ENCODE measurements at regions not wholly inside any gene's neighbourhood (a gene's known extent, or its start where the extent isn't known, plus 50 kb on each side); places are given as distances from the start of the nearest gene placed in this dataset.

DNA sequence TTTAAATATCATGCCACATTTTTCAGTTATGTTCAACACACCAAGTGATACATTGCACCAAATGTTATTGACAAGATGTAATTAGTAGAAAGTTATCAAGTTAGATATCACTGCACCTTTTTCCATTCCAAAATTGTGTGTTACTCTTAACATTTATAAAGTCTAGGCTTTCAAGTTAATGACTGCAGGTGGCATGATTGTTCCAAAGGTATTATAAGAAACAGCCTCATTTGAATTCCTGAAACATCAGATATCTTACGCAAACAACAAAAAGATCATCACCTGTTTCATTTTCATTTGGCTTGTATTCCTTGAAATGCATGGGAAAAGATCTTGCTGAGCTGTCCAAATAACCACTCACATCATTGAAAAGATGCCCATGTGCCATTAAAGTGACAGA, 1528.2 kb upstream of the ZEB2 start:
- no peak for DNase-seq (ENCODE audit: low read depth in 2 of 2)

DNA sequence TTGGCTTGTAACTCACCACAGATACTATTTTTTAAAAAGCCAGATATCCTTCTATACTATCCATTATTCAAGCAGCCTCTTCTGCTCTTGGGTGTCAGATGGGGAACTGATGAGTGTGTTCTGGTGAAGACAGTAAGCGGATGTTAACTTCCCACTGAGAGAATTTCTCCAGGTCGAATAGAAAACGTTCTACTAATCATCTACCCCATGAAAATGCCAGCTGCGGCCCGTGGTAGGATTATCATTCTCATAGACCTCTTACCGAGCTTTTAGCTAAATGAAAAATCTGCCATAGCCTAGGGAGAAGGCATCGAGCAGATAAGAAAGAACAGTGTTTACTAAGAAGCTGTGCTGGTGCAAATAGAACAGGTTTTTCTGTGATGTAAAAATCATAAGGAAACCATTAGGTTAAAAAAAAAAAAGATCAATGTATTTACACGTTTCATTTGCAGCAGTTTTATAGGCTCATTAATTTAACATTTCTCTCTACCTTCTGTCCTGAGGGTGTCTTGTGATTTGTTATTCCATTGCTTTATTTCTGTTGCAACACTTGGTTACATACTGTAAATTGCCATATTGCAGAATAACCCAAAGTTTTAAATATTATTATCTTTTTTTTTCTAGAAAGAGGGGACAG, 1521.5 kb upstream of the ZEB2 start:
- DNase-seq (ENCODE audit: low read depth in 2 of 2) = no peak

DNA sequence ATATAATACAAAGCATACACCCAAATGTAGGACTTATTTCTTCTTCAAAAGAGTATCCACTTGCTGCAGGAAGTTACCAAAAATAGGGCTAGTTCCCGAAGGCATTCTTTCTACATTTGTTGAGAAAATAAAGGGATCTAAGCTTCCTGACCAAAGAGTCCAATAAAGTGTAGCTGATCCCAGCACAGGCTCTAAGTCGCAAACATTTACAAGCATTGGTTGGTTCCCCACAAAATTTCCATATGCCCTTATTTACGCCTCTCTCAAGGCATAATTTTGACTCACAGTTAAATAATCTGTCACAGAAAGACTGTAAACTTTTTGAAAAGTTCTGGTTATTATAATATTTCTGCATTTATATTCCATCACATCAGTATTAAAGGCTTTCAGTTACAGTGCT, 1520.1 kb upstream of the ZEB2 start:
- DNase-seq (ENCODE audit: low read depth in 2 of 2) = no peak

DNA sequence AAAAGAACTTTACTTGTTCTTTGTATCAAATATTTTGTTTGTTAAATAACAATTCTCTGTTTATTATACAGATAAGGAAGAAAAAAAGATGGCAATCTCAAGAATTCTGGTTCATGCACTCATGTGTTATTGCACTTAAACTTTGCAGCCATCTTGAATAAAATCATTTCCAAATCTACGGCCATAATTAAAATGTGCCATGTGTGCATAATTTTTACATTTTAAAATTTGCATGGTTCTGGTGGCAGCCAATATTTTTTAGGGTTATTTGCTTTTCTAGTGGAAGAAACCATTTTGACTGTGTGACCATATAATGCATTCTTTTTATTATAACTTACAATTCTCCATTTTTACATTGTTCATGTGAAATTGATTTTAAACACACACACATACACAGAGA, 1518.1 kb upstream of the ZEB2 start:
- no peak for DNase-seq (ENCODE audit: low read depth in 2 of 2)

DNA sequence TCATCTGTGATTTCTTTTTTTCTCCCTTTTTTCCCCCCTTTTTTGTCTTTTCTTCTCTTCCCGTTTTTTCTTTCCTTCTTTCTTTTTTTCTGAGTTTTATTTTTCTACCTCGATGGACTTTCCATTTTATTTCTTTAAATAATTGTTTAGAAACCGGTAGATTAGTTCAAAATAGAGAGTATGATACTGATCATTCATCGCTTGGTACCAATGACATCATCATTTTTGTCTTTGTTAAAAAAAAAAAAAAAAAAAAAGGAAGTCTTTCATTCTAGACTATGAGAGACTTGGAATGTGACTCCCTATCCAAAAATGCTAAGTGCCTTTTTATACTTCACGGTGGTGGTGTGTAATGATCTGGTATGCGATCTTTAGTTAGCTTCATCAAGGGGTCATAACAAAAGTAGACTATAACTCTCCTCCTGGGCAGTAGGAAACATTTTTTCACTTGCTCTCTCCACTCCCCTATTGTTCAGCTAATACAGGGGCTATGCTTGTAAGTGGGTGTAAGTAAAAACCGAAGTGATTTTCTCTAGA, 1517.5 kb upstream of the ZEB2 start:
- no peak for DNase-seq (ENCODE audit: low read depth in 2 of 2)

DNA sequence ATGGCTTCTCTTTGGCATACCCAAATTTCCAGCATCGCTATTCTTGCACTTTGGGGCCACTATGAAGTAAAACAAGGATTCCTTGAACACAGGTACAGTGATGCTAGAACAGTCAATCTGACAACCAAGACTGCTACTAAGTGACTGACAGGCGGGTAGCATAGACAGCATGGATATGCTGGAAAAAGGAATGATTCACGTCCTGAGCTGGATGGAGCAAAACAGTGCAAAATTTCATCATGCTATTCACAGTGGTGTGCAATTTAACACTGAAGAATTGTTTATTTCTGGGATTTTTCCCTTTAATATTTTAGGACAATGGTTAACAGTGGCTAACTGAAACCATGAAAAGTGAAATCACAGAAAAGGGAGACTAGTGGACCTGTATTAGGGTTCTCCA, 1511.2 kb upstream of the ZEB2 start:
- peak in 1 of 2 donors; percentile 4 for DNase-seq (ENCODE audit: low read depth in 2 of 2)

DNA sequence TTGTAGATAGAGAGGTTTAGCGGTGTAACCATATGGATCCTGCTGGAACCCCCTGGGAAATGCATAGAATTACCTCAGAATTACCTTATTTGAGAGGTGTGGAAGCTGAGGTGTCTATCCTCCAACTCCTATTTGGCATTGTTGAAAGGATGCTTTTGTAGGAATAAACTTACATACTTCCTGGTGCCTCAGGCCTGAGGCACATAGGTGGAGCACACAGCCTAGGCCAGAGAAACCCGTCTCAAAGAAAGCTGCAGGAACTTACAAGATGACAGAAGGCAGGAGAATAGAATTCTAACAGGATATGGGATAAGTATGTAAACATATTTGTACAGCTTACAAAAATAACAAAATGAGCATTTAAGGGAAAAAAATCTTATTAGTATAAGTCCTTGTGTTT, 1507.2 kb upstream of the ZEB2 start:
- no peak for DNase-seq (ENCODE audit: low read depth in 2 of 2)

DNA sequence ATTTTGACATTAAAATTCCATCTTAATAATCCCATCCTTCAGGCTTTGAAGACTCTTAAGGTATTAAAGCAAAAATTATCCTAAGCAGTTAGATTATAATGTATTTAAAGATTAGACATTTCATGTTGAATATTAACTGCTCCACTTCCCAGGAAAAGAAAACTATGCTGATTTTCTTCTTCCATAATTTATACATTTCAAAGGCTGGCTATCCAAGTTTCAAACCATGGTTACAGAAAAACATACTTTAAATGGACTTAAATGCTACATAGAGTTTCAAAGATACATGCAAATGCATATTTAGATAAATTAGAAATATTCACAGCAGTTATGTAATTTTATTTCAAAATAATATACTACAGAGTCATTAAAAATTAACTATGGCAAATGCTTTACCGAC, 1505.6 kb upstream of the ZEB2 start:
- DNase-seq (ENCODE audit: low read depth in 2 of 2) = no peak

DNA sequence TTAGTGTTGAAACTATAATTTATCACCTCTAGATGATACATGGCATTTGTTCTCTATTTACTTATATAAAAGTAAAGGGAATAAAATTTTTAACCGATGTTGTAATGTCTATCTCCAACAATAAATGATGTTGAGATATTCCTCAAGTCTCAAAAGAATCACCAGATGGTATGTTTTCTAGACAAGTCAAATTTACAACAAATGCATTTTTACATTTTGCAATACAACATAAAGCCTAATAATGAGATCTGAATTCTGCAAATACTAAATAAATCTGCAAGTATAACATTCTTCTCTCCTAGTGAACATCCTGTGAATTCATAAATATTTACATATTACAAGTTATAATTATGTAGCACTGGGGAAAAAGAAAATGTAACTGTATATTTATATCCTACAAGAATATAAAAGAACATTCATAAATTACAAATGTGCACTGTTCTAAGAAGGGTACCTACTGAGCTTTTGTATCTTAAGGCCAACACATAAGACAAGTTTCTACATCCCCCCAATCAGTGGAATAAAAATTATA, 1504.4 kb upstream of the ZEB2 start:
- DNase-seq (ENCODE audit: low read depth in 2 of 2) = no peak

DNA sequence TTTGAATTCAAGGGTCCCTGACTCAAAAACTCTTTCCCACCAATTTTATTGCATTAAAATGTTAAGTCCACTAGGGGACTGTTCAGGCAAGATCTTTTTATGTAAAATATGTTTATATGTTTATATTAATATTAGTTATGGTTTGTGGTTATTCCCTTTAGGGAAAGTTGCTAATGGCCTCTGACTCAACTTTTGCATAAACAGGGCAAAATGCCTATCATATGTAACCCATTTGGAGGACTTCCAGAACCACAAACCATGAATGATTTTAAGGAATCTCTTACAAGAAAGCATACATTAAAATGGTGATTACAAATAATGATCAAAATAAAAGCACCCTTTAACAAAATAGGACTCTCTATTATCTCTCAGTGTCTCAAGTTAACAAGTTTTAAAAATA, 1484.5 kb upstream of the ZEB2 start:
- DNase-seq (ENCODE audit: low read depth in 2 of 2) = peak in 1 of 2 donors; percentile 10

DNA sequence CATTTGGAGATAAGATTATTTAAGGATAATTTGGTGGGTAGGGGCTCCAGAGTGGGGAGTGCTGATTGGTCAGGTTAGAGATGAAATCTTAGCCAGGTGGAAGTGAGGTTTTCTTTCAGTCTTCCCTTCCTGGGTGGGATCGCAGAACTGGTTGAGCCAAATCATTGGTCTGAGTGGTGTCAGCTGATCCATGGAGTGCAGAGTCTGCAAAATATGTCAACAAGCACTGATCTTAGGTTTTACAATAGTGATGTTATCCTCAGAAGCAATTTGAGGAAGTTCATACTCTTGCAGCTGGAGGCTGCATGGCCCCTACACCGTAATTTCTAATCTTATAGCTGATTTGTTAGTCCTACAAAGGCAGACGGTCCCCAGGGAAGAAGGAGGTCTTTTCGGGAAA, 1483.4 kb upstream of the ZEB2 start:
- no peak for DNase-seq (ENCODE audit: low read depth in 2 of 2)

DNA sequence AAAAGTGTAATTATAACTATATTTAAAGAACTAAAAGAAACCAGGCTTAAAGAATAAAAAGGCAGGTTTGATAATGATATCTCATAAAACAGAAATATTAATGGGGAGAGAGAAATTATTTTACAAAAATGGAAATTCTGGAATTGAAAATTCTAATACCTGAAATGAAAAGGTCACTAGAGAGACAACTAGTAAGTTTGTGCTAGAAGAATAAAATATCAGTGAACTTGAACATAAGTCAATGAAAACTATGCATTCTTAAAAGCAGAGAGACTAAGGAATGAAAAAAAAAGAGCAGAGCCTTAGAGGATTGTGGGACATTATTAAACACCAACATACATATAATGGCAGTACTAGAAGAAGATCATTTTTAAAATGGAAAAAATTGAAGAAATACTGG, 1475.0 kb upstream of the ZEB2 start:
- DNase-seq (ENCODE audit: low read depth in 2 of 2) = no peak

DNA sequence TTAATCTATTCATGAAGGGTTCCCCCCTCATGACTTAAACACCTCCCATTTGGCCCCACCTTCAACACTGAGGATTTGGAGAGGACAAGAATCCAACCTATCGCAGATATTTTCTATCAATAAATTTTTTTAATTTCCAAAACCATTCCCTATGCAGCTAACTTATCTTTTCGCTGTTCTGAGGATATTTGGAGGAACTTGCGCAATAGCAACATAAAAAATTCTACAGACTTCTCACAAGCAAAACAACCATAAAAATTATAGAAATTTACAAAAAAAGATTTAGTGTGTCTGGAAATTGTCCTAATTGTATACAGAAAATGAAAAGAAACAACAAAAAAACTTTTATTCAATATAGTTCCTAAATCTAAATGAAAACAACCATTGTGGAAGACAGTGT, 1472.7 kb upstream of the ZEB2 start:
- no peak for DNase-seq (ENCODE audit: low read depth in 2 of 2)

DNA sequence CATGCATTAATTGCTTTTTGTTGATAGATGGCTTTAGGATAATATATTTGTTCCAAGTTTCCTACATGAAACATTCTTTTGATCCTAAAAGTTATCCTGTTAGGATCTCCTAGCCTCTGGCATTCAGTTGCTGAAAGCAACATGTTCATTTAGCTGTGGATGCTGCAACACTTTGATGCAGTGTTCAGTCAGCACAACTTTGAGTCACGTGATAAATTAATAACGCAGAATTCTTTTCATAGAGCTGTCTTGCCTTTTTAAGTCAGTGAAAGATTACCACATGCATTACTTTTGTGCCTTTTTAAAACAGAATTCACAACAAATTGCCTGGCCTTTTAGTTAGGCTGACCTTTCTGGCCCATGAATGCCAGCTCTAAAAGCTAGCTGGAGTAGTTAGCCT, 1467.9 kb upstream of the ZEB2 start:
- no peak for DNase-seq (ENCODE audit: low read depth in 2 of 2)

DNA sequence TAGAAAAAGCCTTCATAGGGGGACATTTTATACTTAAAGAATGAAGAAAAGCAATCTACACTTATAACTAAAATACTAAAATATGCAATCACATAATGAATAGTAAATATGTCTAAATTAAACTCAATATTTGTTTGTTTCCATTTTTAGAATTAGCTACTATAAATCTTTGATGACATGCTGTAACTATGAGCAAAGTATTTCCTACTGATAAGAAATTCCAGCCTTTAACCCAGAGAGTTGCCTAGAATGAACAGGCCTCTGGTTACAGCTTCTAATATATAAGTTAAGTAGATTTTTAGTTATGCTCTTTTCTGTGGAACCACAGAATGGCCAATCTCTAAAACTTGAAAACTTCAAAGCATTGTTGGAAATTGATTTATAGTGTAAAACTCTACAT, 1465.6 kb upstream of the ZEB2 start:
- DNase-seq (ENCODE audit: low read depth in 2 of 2) = peak; percentile 7 to 27

DNA sequence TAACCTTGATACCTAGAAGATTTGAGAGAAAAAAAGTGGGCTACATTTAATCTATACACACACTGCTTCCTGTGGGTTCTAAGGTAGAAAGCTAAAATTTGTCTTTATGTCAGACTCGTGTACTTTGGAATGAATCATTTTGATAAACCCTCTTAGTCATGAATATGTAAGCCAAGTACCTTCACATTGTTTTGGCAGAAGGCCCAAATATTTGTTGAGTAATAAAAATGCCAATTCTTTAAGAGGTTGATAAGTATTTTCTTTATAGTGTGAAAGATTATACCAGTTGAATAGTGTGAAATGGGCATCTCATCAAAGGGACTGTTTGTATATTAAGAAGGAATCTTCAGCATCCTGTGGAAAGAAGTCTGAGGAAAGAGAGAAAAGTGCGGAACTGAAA, 1464.7 kb upstream of the ZEB2 start:
- peak; percentile 41 to 89 for DNase-seq (ENCODE audit: low read depth in 2 of 2)

DNA sequence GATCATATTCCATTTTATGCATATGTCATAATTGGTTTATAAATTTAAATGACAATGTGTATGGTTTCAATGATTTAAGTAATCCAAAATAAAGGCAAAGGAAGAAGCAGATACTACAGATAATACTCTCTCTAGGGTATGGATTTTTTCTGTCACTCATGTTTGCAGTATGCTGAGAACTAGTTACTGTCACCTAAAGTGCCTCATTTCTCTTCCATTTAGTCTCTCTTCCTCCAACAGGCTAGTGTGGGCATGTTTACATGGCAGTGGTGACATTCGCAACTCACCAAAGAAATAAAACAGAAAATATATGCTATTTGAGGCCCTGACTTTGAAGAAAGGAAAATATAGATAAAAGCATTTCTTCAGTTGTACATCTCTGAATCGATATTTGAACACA, 1460.4 kb upstream of the ZEB2 start:
- no peak for DNase-seq (ENCODE audit: low read depth in 2 of 2)

DNA sequence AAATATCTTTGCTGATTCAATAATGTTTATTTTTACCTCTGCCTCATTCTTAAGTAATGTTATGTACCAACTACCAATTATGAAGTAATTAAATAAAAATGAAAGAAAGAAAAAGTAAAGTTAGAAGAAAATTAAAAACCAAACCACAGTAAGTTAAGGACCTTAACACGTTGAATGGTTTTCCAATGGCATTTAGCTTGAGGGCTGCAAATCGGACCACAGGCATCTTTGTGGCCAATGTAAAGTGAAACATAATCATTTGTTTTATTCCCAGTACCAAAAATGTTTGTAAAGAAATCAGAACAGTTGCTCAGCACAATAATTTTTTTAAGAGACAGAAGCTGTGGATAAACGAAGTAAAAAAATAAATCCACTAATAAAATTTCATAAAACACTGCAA, 1455.5 kb upstream of the ZEB2 start:
- DNase-seq (ENCODE audit: low read depth in 2 of 2) = no peak

DNA sequence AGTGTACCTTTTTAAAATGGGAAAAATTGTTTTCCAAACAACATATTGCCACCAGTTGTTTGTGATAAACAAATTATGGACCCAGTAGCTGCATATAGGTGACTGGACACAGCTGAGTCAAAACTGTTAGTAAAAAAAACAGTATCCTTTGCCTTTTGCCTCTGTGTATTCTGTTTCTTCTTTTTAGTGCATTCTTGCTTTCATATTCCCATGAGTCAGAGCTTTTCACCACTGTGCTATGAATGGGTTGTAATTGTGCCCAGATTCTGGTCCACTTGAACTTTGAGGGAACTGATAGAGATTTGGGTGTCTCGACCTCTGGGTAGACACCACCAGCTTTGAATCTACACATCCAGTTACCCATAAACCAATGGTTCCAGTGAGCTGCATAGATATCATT, 1441.9 kb upstream of the ZEB2 start:
- DNase-seq (ENCODE audit: low read depth in 2 of 2) = no peak

DNA sequence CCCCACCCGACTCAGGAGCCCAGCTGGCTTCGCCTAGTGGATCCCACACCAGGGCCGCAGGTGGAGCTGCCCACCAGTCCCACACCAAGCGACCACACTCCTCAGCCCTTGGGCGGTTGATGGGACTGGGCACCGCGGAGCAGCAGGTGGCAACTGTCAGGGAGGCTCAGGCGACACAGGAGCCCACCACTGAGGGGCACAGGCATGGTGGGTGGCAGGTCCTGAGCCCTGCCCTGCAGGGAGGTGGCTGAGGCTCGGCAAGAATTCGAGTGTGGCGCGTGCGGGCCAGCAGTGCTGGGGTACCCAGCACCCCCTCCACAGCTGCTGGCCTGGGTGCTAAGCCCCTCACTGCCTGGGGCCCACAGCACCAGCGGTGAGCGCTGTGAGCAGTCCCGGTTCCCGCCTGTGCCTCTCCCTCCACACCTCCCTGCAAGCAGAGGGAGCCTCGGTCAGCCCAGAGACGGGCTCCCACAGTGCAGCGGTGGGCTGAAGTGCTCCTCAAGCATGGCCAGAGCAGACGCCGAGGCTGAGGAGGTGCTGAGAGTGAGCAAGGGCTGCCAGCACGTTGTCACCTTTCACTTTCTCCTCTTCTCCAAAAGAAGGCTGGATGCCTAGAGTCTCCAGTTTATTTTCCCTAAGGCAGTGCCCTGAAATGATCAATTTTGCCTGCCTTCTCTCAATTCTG, 1440.7 kb upstream of the ZEB2 start:
- no peak for DNase-seq (ENCODE audit: low read depth in 2 of 2)

DNA sequence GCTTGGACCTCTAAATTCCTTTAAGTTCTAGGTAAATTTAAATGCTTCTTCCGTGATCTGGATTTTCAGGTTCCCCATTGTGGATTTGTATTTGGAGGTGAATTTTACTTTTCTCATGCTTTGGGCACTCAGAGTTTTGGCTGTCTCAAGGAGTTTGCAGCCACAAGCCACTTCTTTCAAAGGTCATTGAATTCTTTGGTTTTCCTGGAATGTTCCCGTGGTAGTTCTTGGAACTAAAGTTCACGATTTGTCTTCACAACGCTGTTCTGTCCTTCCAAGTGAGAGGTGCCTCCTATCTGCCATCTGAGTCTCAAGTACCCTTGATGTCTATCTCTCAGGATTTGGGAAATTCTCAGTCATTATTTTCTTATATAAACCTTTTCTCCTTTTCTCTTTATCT, 1438.7 kb upstream of the ZEB2 start:
- DNase-seq (ENCODE audit: low read depth in 2 of 2) = no peak

DNA sequence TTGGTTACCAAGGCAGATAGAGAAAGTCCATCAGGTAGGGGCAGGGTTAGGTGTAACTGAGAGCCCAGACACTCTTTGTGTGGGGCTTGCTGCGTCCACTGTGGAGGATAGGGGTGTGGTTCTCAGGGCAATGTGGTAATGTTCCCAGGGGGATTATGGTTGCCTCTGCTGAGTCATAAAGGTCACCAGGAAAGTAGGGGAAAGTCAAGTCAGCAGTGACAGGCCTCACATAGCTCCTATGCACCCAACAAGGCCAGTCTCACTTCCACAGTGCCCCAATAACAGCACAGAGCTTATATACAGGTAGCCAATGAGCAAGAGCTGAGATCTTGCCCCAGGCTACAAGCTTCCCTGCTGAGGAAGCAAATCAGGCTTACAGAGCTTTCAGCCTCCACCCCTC, 1438.0 kb upstream of the ZEB2 start:
- no peak for DNase-seq (ENCODE audit: low read depth in 2 of 2)

DNA sequence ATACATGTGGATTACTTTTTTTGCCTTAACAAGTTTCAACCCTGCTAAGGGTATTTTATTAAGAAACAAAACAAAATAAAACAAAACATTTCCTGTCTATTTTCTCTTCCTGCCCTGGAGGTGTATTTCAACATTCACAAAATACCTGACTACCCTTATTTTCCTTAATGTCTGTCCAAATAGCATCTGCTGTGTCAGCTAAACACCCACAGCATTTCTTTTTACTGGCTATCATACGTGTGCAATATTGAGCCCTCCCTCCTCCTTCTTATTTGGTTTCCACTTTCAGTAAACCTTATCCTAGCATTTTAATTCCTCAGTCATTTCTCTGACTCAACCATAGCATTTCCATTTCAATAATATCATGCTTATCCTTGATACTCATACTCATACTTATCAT, 1420.0 kb upstream of the ZEB2 start:
- no peak for DNase-seq (ENCODE audit: low read depth in 2 of 2)

All from lung microvascular endothelial cell (primary cell).